Heart left ventricle (tissue), 16 donors: ENCODE measurements at regions not wholly inside any gene's neighbourhood (a gene's known extent, or its start where the extent isn't known, plus 50 kb on each side); places are given as distances from the start of the nearest gene placed in this dataset.

Experiments used
- ATAC-seq, 4 donors: fragments of 200-7000 bp; cut with Tn5 transposase; one replicate each; pipeline ENCODE4 v1.9.1; 2020 to 2022; ENCODE audit warnings: moderate library complexity in 4 of 4, mild to moderate bottlenecking in 3 of 4, moderate number of reproducible peaks in 1 of 4
- DNase-seq, 5 donors: peaks; one replicate each; pipeline ENCODE4 v3.0.0-alpha.2; 2020
- H3K27ac ChIP-seq, 12 donors: fragments of 200-600 bp; sonication (generic) in 4 of 12; one replicate each; pipeline versions ENCODE4 v1.5.0 to v1.8.0; 2016 to 2022; ENCODE audit warnings: mild to moderate bottlenecking in 2 of 12
- H3K27me3 ChIP-seq, 9 donors: fragments of 200-600 bp; sonication (generic) in 2 of 9; one replicate each; pipeline versions ENCODE4 v1.5.1 to v1.8.0; 2016 to 2022; ENCODE audit warnings: mild to moderate bottlenecking in 3 of 9
- H3K36me3 ChIP-seq, 9 donors: fragments of 200-600 bp; sonication (generic) in 2 of 9; one replicate each; pipeline versions ENCODE4 v1.5.0 to v1.8.0; 2018 to 2022; ENCODE audit warnings: mild to moderate bottlenecking in 2 of 9
- H3K4me1 ChIP-seq, 12 donors: fragments of 200-600 bp; sonication (generic) in 4 of 12; one replicate each; pipeline versions ENCODE4 v1.5.0 to v1.8.0; 2016 to 2022; ENCODE audit warnings: mild to moderate bottlenecking in 3 of 12
- H3K4me3 ChIP-seq, 12 donors: fragments of 200-600 bp; sonication (generic) in 4 of 12; one replicate each; pipeline versions ENCODE4 v1.5.0 to v1.8.0; 2017 to 2022; ENCODE audit warnings: mild to moderate bottlenecking in 9 of 12, moderate library complexity in 4 of 12
- H3K9me3 ChIP-seq, 12 donors: fragments of 200-600 bp; sonication (generic) in 4 of 12; one replicate each; pipeline versions ENCODE4 v1.5.0 to v1.8.0; 2016 to 2022; ENCODE audit warnings: mild to moderate bottlenecking in 1 of 12
- CTCF ChIP-seq, 12 donors: fragments of 200-600 bp; sonication (generic) in 4 of 12; IDR thresholded peaks; one replicate each; pipeline versions ENCODE4 v1.5.0 to v1.8.0; 2018 to 2022; ENCODE audit warnings: antibody characterized with exemption in 12 of 12, mild to moderate bottlenecking in 5 of 12
- POLR2A ChIP-seq, 2 donors: fragments of 450-650 bp; IDR thresholded peaks; one replicate each; pipeline ENCODE4 v1.6.1; 2017; ENCODE audit warnings: antibody characterized with exemption in 2 of 2, mild to moderate bottlenecking in 2 of 2, moderate library complexity in 2 of 2
- WGBS, 4 donors: extraction: QIAGEN DNeasy Blood & Tissue Kit in 2 of 4; methylation state at CpG; one replicate each; pipeline versions ENCODE4 v1.1.5 to v1.1.7; 2013 to 2018; 5-methylcytosine and 5-hydroxymethylcytosine counted together
- intact Hi-C, 10 donors: fragments of 100-400 bp; cut with DNase I; formaldehyde crosslinking; loops; one replicate each; pipeline versions ENCODE4 v1.11.1 to v1.14.2; 2022
- donor health status: ischemic (EF 13 %, LVEDD 7.1; RV severe dilation, severe dysfunction).
- donor health status: healthy with polysubstance abuse.
- donor health status: DM: no; HTN: yes; CAD: no.
- donor health status: DM: no; HTN: no; CAD: no.
- donor health status: ischemic (EF 25% LVEDD 6.9; RV normal size, moderate dysfunction).
- donor health status: ischemic (EF 25% LVEDD 5.7; RV mildly dilated, moderate dysfunction).
- donor health status: healthy.
- donor health status: DM: yes; HTN: yes; CAD: no.
- donor health status: ischemic (EF 35%, LVEDD 5.7; RV mildly dilated, moderate dysfunction).
- donor health status: nonischemic (EF 11% LVEDD 7.7; RV severe dilation, severe dysfunction).
- donor health status: DM: yes; HTN: yes; CAD: no.
- donor health status: PGD.
- donor health status: ischemic (EF 29% LVEDD 5.4; RV normal size, mild dysfunction).
- donor health status: nonischemic (EF 23%, LVEDD 6.1; RV moderate dilation, normal function).

- intact Hi-C loops: no loop called here
- H3K36me3 ChIP-seq: no peaks in the 10 kb centered on the region
- peaks cover 0 to 34% (median 9%) of the 10 kb centered on the region in 12 donors for H3K9me3 ChIP-seq
- H3K27ac ChIP-seq: no peak overlapping the region
- H3K4me3 ChIP-seq: no peak overlapping the region
- no peaks in the 10 kb centered on the region for H3K4me1 ChIP-seq
- ATAC-seq: no peak
- DNase-seq: no peak
- TF ChIP-seq POLR2A (IDR thresholded peaks at IDR 0.05): no peak
- TF ChIP-seq CTCF (IDR thresholded peaks at IDR 0.05): no peak
- 45 to 100% (median 92%) methylated on average over 1 of the region's 1 CpG for WGBS, 4 donors
- no peaks in the 10 kb centered on the region for H3K27me3 ChIP-seq
Observed at GRCh38 chr2:78506301-78506700, 519.2 kb upstream of the REG3G start.

- no peaks in the 10 kb centered on the region for H3K4me1 ChIP-seq
- no peak for DNase-seq
Observed at GRCh38 chr2:78521938-78522337, 503.6 kb upstream of the REG3G start.

GRCh38 chr2:78532762-78533379 is 492.6 kb upstream of the REG3G start:
- Histone ChIP-seq H3K27ac (no peak overlapping the region), H3K9me3 (no peaks in the 10 kb centered on the region), H3K36me3 (no peaks in the 10 kb centered on the region), H3K27me3 (no peaks in the 10 kb centered on the region), H3K4me3 (no peak overlapping the region), H3K4me1 (no peaks in the 10 kb centered on the region)
- intact Hi-C loops: no loop called here
- TF ChIP-seq POLR2A (IDR thresholded peaks at IDR 0.05) (no peak), CTCF (IDR thresholded peaks at IDR 0.05) (no peak)
- 33 to 39% (median 36%) methylated on average over 5 of the region's 5 CpGs for WGBS, 4 donors
- DNase-seq (no peak), ATAC-seq (no peak)

More at GRCh38 chr2:78521938-78522337, 503.6 kb upstream of the REG3G start:
- Histone ChIP-seq H3K27me3 (no peaks in the 10 kb centered on the region), H3K36me3 (no peaks in the 10 kb centered on the region), H3K9me3 (no peaks in the 10 kb centered on the region), H3K27ac (no peak overlapping the region), H3K4me3 (no peak overlapping the region)
- intact Hi-C loops: no loop called here
- no peak for ATAC-seq
- WGBS, 4 donors: 58 to 74% (median 64%) methylated on average over 3 of the region's 3 CpGs
- TF ChIP-seq CTCF (IDR thresholded peaks at IDR 0.05): no peak
- no peak for TF ChIP-seq POLR2A (IDR thresholded peaks at IDR 0.05)

- H3K36me3 ChIP-seq: no peaks in the 10 kb centered on the region
- H3K4me1 ChIP-seq: no peaks in the 10 kb centered on the region
- DNase-seq (no peak), ATAC-seq (no peak)
- intact Hi-C loops: no loop called here
- H3K9me3 ChIP-seq: peaks cover 0 to 4% (median 0%) of the 10 kb centered on the region in 12 donors
- H3K27ac ChIP-seq: no peak overlapping the region
- no peak overlapping the region for H3K4me3 ChIP-seq
- H3K27me3 ChIP-seq: no peaks in the 10 kb centered on the region
- no peak for TF ChIP-seq POLR2A (IDR thresholded peaks at IDR 0.05)
- no peak for TF ChIP-seq CTCF (IDR thresholded peaks at IDR 0.05)
Observed at GRCh38 chr2:78535395-78535794, 490.1 kb upstream of the REG3G start.
